GM12875 (cell line): ENCODE measurements at regions not wholly inside any gene's neighbourhood (a gene's known extent, or its start where the extent isn't known, plus 50 kb on each side); places are given as distances from the start of the nearest gene placed in this dataset.
"Not testable (repeated sequence)": the region's sequence is repeated elsewhere in the genome, so short reads cannot be mapped to it uniquely, and the experiment has no call there.

Source experiments
- H3K4me3 ChIP-seq: one replicate; pipeline ENCODE4 v1.5.1; 2011; ENCODE audit warnings: low read depth, low read length, control low read depth
- CTCF ChIP-seq: IDR thresholded peaks from 2 replicates; pipeline ENCODE4 v1.5.1; 2011; ENCODE audit warnings: low read depth, mild to moderate bottlenecking, control low read depth, inconsistent platforms, low read length, moderate library complexity, borderline replicate concordance; ENCODE audit not compliant: insufficient read depth

GRCh38 chr4:181802207-181802606 lies 441.0 kb upstream of the TENM3 start:
- no peak overlapping the region for H3K4me3 ChIP-seq
- TF ChIP-seq CTCF = no peak

GRCh38 chr4:181807771-181808170 lies 435.4 kb upstream of the TENM3 start:
- TF ChIP-seq CTCF = no peak
- H3K4me3 ChIP-seq = no peak overlapping the region

- H3K4me3 ChIP-seq = no peak overlapping the region
- TF ChIP-seq CTCF = no peak
These were observed 432.5 kb upstream of the TENM3 start for GRCh38 chr4:181810711-181811110.

- H3K4me3 ChIP-seq = not testable (repeated sequence)
These were observed 431.7 kb upstream of the TENM3 start for GRCh38 chr4:181811550-181811949.

- H3K4me3 ChIP-seq = no peak overlapping the region
- TF ChIP-seq CTCF = no peak
These were observed 423.3 kb upstream of the TENM3 start for GRCh38 chr4:181819946-181820345.

- TF ChIP-seq CTCF = no peak
- no peak overlapping the region for H3K4me3 ChIP-seq
These were observed 422.6 kb upstream of the TENM3 start for GRCh38 chr4:181820553-181820952.

- no peak for TF ChIP-seq CTCF
- H3K4me3 ChIP-seq = no peak overlapping the region
These were observed 421.9 kb upstream of the TENM3 start for GRCh38 chr4:181821039-181822004.
